NCI-H2107 treated with DMSO at 0.1 percent for 48 hours (cell line): ENCODE measurements at regions not wholly inside any gene's neighbourhood (a gene's known extent, or its start where the extent isn't known, plus 50 kb on each side); places are given as distances from the start of the nearest gene placed in this dataset.

Experiments used
- DNase-seq: peaks from one replicate; lab custom pipeline; 2025; ENCODE audit not compliant: unreplicated experiment; lab: John Stamatoyannopoulos, UW

DNA sequence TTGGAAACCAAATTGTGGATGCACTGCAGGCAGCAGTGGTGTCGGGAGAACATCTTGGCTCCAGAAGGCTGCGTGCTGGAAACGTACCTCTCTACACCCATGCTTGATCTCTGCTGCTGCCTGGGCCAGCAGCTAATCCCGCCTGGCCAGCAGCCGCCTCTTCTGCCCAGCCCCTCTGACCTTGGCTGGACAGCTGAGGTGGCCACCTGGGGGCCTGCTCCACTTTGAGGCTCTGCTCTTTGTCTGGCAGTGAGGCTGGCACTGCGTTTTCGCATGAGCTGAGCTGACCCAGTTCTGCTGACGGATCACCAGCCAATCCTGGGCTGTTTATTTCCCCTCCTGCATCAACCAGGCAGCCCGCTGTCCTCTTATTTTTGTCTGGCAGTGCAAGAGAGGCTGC, 154.9 kb downstream of the TENT4A start:
- DNase-seq, result no peak

DNA sequence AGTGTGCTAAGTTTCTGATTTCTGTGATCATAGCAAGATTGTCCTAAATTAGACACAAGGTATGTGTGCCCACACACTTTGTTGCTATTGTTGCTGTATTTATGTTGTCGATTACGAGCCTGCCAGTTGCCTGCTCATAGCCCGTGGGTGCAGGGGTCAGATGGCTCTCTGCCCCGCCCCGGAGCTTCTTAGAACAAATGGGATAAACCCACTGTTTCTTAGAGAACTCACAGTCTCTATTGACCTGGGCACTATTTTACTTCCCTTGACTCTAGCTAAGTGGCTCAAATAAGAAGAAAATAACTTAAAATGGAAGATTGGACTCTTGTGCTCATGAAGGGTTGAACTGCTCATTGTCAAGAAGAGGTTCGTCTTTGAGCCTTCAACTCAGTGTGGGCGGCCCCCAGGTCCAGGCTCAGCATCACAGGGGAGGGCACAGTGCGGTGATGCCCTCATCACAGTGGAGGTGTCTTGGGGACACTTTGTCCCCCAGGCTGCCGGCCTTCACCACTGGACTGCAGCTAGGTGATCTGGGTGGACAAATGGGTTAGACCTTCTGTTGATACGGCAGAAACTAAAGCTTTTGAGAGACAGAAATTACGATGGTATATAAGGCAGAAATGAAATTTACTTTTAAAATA, 155.5 kb downstream of the TENT4A start:
- DNase-seq, result no peak

DNA sequence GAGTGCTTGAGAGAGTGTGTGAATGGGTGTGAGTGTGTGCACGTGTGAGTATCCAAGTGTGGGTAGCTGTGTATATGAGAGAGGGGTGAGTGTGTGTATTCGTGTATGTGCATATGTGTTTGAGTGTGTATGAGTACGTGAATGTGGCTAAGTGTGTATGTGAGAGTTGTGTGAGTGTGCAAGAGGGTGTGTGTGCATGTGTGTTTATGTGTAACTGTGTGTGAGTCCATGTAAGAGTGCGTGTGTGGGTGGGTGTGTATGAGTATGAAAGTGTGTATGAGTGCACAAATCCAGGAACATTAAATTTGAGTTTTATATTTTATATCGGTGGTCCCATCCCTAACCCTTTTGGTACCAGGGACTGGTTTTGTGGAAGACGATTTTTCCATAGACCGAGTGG, 156.4 kb downstream of the TENT4A start:
- no peak for DNase-seq

DNA sequence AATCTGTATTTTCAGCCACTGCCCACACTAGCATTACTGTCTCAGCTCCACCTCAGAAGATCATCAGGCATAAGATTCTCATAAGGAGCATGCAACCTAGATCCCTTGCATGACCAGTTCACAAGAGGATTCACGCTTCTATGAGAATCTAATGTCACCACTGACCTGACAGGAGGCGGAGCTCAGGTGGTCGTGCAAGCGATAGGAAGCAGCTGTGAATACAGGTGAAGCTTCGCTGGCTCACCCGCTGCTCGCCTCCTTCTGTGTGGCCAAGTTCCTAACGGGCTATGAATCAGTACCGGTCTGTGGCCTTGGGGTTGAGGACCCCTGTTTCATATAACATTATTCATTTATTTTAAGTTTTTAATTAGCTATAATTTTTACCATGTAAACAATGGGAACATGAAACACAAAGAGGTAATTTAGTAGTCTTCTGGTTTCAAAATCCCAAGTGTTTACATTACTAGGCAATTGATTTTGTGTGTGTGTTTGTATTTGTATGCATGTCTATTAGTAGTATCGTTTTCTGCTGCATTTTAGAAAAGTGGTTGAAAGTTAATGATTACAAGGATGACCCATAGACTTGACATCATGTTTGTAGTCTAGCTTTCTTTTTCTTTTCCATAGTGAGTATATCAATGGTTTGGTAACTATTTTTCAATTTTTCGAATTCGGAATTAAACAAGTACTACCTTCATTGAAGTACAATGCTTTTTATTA, 159.4 kb downstream of the TENT4A start:
- no peak for DNase-seq

DNA sequence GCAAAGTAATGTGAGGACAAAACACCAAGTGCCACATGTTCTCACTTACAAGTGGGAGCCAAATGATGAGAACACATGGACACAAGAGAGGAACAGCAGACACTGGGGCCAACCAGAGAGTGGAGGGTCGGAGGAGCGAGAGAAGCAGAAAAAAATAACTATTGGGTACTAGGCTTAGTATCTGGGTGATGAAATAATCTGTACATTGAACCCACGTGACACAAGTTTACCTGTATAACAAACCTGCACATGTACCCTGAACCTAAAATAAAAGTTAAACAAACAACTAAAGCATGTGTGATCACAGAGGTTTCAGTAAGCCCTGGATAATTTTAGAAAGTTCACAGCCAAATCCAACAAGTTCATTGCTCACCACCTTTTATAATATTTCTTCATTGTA, 160.1 kb downstream of the TENT4A start:
- DNase-seq, result no peak

DNA sequence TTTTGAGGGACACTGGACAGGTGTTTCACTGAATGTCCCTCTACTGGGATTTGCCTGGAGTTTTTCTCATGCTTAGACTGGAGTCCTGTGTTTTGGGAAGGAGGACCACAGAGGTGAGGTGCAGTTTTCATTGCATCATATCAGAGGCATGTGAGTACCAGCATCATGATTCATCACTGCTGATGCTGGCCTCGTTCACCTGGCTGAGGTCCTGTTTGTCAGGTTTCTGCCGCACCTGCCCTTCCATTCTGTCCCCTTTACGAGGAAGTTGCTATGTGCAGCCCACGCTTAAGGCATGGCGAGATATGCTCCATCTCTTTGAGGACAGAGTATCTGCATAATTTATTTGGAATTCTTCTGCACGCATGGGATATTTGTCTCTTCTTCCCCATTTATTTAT, 162.1 kb downstream of the TENT4A start:
- DNase-seq, result no peak

DNA sequence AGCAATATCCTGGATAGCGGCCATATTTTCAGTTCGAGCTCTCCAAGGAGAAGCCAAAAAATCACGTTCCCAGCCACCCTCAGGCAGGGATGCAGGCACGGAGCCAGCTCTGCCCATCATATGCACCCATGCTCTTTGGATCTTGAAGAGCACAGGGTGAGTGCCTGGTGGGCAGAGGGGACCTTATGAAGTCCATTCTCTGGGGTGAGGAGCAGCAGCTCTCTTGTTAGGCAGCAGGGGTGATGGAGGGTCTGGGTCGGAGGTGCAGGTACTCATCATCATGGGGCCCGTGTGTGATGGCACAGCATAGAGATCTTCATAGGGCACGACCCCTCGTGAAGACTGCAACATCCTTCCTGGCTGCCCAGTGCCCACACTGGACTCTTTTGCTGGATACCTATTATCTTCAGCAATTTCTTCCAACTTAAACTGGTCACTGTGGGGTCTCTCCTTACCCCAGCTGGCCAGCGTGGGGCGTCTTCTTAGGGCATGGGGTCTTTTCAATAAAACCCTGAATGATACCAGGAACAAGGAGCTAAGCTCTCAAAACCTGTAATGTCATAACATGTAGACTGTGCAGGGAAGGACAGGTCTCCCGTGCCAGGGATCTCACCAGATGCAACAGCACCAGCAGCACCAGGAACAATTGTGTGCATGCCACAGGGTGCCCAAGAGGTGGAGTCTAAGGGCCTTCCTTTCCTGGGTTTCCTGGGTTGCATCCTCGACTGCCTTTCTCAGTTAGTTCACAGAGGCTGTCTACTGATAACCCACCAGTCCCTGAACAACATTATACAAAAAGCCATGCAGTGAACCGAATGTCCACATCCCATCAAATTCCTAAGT, 165.0 kb downstream of the TENT4A start:
- DNase-seq, result no peak

DNA sequence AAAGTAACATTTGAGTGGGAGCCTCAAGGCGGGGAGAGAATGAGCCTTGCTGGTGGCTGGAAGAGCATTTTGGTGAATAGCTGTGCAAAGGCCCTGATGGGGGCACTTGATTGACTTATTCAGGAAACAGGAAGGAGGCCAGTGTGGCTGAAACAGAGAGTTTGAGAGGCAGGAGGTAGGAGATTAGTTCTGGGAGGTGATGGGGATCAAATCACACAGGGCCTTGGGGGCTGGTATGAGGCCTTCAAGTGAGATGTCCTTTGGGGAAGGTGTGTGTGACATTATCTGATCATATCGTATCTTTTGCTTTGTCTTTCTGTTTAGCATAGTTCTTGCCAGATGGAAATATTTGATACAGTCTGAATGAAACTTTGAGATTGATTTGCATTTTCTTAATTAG, 172.3 kb downstream of the TENT4A start:
- DNase-seq, result no peak

DNA sequence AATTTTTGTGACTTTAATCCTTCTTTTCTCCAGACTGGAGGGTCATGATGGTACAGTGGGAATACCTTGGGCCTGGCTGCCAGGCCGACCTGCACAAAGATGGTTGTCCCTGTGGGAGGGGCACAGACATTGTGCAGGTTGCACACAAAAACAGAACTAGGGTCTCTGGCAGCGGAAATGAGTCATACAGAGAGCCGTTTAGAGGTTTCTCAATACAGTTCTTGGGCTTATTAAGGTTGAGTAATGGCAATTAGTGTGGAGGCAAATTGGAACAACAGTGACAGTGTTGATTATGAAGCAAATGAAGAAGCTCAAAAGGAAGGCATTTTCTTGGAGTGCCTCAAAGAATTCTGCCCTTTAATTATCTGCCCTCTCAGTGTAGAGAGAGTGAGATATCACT, 173.6 kb downstream of the TENT4A start:
- DNase-seq, result no peak

DNA sequence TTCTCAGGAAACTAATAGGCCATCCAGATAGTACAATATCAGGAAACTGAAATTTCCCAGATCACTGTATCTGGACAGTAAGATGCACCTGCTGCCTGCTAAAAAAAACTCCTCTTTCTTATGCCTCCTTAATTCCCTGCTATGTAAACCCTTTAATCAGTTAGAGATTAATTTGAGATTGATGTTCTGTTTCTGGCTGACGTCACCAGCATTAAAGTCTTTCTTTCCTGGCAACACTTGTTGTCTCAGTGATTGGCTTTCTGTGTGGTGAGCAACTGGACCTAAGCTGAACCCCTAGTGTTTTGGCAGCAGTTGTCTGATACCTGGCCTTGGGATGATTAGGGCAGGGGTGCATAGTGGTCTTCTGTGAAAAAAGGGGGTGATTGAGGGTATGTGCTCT, 175.8 kb downstream of the TENT4A start:
- no peak for DNase-seq

DNA sequence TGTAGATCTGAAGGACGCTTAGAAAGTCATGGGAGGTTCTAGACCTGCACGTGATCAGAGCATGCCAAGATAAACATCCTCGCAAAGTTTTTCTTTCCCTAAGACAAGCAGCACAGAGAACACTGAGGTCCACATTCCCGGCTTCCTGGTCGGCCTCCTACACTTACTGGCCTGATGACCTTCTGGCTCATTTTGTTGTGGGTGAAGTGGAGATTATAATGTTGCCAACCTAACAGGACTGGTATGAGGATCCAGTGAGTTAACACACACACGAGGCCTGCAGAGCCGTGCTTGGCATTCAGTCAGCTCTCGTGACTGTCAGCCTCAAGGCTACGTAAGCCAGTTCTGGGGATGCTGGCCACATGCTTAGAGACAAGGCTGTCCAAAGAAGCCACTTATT, 186.0 kb downstream of the TENT4A start:
- DNase-seq, result no peak

DNA sequence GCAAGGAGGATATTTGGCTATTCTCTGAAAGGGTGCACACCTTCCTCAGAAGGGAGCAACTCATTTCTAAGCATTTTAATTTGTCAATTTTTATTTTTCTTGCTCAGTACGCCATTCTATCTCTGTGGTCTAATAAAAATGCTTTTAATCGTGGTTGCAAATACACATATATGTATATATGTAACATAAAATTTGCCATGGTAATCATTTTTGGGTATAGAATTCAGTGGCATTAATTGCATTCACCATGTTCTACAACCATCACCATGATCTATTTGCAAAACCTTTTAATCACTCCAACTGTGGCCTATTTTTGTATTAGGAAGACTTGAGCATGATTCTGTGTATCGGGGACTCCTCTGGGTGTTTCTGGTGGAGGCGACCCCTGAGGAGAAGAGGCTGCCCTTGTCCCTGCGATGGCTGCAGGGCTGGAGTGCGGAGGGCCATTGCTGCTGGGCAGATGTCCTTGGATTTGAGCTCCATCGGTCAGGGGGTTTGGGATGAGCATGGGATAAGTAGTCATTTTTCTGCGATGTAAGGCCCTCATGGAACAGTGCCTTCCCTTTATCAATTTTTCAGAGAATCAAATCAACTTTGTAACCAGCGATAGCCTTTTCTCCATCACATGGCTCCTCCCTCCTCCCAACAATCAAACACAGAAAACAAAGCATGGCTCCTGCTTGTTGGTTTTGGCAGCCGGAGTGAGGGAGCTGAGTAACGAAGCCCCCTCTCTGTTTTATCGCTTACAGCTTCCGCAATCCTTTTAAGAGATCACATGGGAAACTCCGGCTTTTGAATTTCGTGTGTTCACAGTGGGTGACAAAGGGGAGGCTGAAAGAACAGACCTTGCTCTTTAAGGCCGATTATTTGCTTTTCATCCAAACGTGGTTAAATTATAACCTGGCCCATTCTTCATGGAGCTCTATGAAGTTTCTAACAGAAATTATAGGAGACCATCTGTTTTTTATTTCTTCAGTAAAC, 187.3 kb downstream of the TENT4A start:
- DNase-seq, result peak; percentile 94

DNA sequence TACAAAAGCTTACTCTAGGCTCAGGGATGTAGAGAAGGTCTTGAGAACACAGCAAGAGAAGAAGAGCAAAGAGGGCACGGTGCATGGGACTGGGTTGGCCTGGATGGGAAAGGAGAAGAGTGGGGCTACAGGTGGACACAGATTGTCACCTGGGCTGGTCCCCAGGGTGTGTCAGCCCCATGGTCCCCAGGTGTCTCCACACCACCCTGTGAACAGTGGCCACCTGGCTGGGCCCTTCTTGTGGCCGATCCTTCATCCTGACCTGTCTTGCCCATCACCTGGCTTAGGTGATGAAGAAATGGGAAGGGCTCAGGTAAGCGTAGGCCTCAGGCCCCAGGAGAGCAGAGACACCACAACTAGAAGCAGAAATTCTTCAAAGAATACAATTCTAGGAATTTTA, 188.9 kb downstream of the TENT4A start:
- DNase-seq, result no peak

DNA sequence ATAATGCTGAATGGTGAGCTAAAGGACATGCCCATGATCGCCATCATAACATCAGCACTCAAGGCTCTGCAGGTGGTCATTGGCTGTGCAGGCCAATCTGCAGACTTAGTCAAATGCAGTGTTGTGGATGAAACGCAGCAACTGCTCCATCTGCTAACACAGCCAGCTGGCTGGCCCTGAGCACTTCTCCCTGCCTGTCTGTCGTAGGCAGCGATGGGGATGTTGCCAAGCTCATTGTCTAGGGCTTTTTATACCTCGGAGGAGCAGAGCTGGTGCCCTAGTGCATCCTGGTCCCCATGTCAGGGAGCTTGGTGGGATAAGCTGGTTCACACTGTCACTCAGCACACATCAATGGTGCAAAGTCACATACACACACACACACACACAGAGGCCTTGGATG, 189.4 kb downstream of the TENT4A start:
- DNase-seq, result peak; percentile 15

DNA sequence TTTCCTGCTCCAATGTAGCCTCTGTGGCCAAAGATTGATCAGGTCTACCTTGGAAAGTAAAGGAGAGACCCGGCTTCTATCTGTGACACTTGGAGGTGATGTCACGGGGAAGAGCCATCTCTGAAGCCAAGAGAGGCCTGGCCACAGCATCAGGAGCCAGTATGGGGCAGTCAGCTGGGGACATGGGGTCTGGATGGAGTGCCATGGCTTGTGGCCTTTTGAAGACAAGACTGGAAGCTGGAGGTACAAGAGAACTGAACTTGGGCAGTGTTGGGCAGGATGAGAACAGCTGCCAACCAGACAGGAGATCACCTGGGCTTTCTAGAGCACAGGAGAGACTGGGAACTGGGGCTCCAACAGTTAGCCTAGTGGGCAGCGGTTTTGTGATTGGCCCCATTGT, 190.7 kb downstream of the TENT4A start:
- DNase-seq, result no peak

DNA sequence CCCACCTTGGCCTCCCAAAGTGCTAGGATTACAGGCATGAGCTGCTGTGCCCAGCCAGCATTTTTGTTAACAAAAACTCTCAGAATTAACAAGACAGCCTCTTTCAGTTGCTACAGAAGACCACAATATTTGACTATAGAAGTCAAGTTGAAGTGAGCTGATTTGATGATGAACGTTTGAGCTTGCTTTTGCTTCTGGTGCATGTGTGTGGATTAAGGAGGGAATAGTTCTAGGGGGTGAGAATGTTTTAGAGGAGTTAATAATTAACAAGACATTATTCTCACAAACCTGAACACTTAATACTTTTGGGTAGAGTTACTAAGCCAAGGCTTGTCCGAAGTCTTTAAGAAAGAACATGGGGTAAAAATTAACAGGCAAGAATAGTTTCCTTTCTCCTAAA, 191.6 kb downstream of the TENT4A start:
- DNase-seq, result no peak

DNA sequence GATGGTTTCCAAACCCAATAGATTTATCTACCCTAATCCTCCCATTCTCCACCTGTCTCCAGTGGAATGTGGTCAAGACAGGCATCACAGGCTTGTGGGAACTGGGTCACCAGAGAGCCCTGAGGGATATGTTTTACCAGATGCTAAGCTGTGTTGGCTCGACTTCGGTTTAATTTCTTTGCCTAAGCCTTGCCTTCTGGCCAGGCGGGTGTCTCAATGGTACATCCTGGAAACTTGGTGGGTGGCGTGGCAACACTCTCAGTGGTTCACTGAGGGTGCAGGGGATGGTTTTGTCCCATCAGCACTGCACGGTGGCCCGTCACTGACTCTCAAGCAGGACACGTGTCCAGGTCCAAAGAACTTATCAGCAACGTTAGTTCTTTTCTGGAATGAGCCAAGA, 192.2 kb downstream of the TENT4A start:
- no peak for DNase-seq

DNA sequence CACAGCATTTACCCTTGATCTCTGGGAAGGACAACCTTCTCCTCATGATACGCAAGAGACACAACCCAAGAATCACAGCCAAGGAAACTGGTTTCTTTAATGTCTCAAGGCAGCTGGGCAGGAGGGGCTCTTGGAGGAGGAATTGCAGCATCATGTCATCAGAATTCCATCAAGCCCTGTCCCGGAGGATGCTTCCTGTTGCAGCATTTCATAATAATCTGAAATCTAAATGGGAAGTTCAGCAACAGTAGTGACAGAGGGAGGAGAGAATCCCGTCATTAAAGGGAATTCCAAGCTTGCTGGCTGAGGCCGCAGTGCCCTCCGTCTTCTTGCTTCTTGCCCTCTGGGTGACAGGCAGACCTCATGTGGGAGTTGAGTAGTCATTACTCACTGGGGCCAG, 192.7 kb downstream of the TENT4A start:
- no peak for DNase-seq

DNA sequence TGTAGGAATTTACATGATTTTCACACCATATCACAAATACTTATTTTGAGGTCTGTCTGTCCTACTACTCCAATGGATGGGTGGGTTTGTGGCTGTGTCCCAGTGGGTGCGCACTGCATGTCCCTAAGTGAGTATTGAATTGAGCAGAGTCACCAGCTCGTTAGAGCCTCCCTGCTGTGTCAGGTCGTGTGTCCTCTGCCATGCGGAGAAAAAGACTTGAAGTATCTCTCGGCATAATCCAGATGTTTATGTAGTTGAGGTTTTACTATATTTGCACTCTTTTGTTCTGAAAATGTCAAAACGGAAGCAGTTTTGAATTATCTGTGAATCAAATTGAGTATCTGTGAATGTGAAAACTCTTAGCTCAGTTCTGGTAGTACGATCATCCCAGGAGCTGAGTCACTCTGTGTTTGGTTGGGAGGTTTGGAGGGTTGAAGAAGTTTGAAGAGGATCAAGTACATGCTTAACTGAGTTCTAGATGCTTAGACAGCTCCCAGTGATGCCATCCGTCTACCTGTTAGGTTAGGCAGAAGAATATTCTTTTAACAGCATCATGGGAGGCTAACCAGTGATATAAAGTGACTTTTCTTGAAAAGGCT, 194.2 kb downstream of the TENT4A start:
- no peak for DNase-seq

DNA sequence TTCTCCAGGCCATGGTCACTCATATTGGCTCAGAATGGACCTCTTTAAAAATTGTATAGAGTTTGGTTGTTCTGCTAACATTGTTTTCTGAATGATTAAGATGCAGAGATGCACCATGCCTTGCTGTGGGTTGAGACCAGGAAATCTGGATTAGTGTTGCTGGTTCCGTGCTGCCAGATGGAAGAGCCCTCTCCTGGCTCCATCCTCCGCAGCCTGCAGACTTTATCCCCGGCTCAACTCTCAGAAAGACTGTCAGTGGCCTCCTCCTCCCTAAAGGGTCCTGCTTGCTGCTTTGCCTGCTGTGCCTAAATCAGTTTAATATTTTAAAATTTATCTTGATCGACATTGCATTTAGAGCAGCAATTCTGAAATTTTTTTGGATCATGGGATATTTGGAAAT, 196.7 kb downstream of the TENT4A start:
- DNase-seq, result no peak

DNA sequence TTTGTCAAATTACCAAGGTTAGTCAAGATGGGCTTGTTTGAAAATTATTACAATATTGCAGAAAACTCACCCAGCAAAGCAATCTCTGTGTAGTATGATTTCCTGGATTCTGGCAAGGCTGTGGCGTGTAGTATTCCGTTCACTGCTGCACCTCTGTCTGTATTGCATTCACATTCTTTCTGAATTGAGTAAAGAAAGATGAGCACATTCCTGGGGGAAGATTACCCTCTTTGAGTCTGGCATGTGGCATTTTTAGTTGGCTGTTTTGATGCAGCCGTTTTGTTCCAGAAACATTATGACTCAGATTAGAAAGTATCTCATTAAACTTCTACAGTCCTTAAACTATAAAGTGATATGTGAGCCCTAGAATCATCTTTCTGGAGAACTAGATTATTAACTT, 197.7 kb downstream of the TENT4A start:
- no peak for DNase-seq
